ENCODE measurements at regions not wholly inside any gene's neighbourhood (a gene's known extent, or its start where the extent isn't known, plus 50 kb on each side); places are given as distances from the start of the nearest gene placed in this dataset.
"Not testable (repeated sequence)": the region's sequence is repeated elsewhere in the genome, so short reads cannot be mapped to it uniquely, and the experiment has no call there.

DNA sequence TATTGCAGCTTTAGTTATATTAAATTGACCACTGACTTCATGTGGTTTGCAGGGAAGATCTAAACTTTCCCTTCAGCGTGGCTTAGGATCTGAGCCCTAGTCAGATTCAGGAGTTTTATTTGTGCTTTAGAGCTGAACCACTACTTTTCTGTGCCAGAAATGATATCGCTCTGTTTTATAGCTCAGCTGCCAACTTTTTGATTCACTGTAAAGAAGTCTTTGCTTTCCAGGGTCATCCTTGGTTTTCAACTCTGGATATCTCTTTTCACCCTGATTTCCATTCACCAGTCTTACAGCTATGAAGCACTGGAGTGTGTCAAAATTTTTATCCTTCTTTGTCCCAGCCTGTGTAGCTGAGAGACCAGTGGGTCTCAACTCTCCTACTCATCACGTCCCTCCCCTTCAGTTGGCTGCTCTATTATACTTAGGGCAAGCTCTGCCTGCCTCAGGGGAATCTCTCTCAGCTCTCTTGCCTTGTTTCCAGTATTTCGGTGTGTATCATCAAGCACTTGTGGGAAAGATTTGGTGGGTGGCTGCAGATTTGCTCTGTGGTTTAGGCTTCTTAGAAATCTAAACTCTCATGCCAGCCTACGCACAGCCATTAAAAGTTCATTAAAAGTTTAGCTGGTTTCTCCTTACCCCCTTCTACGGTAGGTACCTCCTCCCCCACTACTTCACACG, 425.5 kb downstream of the TENT5A start:
- no peak for DNase-seq

DNA sequence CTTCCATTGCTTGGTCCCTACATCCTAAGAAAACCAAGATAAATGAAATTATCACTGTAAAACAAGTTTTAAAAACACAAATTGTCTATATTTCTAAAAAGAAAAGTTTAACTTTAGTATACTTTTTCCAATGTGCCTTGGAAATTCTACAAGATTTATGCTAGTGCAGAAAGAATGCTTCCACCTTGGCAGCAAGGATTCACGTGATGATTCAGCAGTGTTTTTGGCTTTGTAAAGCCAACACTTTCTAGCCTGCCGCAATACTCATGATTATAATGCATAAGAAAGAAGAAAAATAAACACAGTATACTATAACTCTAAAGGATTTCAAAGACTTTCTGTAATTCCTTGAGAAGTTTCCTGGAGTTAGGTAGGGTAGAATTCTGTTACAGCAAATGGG, 442.7 kb downstream of the TENT5A start:
- DNase-seq: no peak

DNA sequence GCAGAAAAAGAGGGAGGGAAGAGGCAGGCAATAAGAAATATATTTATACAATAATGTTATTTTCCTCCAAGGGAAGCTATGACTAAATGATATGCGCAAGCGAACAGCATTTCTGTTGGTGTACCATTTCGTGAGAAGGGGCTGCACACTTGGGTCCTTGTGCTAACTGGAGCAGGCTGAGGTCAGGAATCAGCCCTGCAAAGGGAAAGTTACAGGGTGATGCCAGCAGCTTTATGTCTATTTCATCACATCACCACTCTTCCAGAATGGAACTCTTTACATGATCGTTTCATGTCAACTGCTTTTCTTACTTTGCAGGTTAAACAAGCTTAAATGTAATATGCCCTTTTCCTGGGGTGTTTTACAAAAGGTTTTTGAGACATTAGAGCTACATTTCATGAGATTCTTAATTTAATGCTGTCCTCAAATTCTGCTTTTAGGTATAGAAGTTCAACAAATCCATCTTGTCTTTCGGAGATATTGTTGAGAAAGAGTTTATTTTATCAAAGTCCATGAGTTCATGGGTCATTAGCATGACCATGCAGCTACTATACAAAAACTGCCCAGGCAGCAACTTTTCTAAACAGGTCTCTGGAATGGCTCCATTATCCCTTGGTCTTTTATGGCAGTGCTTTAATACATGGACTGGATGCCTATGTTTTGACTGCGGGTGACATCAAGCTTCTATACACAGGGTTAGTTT, 443.8 kb downstream of the TENT5A start:
- DNase-seq: no peak

DNA sequence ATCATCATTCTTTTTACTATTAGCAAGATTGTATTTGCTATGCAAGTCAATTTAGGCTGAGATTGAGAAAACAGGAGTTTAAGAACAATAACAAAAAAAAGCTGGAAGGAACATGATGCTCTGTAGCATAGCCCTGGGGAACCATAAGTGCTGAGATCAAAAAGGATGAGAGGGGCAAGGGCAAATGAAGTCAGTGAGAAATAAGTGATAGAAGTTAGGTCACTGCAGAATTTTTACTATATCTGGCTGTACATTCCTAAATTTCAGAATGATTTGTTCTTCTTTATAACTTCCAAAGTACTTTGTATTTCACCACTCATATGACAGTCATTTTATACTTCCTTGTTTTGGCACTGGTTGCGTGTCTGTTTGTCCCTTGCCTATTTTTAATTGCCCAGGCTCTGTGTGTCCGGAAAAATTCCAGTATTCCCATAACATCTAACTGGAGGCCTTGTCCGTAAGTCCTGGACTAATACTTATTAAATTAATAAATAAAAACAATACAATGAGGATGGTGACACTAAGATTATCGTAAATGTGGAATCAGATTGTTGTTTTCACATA, 444.7 kb downstream of the TENT5A start:
- no peak for DNase-seq

DNA sequence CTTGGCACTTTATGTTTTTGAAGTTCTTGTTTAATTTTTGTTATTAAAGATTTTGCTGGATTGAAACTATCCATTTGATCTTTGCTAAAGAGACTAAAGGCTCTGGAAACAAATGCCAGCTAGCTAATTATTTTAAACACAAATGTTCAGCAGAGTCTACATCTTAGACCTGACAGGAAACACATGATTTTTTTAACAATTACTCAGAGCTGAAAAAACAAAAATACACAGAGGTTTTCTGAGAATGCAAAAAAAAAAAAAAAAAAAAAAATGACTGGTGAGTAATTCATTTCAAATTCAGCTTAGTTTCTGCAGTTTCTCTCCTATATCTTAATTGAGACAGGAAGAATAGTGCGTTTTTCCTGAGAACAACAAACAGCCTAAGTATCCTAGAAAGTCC, 448.0 kb downstream of the TENT5A start:
- DNase-seq: no peak

DNA sequence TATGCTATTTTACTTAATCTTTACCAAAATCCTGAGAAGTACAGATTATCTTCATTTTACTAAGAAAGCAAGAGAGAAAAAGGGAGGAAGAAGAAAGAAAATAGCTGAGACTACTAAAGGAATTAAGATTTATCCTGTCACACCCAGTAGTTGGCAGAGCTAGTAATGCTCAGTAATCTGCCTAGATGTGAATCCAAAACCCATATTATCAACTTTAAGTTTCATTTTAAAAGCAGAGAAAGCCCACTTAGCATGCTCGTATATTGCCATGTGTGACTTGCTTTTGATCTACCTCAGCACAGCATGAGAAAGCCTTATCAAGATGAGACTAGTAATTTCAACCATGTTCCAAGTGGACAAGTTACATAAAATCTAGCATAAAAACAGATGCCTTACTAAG, 451.5 kb downstream of the TENT5A start:
- DNase-seq: no peak

DNA sequence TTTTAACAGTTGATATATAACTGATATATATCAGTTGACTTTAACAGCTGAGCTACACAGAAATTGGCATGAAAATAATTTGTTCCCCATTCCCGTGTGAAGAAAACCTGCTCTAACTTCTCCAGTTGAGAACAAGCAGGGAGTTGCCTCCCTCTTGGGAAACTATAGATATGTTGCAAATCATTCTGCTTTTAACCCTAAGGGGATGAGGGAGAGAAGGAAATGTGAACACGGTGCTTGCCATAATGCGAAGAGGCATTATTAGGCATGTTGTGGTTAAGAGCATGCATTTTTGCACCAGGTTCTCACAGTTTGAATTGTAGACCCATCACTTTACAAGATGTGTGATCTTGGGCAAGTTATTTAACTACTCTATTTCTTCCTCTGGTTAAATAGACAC, 453.7 kb downstream of the TENT5A start:
- DNase-seq: no peak

DNA sequence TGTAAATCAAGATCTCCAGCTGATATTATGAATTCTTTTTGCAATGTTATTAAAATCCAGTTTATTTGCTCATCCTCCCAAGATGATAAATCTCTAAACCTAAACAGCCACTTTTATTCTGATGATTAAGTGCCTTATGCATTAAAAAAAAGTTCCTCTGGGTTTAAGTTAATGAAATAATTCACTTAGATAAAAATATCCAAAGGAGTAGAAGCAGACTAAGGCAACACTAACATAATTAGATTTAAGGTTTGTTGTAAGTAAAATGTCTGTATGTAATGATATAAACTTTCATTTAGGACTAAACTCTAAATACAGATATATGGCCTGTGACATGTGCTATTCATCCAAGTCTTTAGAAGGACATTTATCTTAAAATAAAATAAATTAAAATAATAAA, 457.2 kb downstream of the TENT5A start:
- DNase-seq: no peak

DNA sequence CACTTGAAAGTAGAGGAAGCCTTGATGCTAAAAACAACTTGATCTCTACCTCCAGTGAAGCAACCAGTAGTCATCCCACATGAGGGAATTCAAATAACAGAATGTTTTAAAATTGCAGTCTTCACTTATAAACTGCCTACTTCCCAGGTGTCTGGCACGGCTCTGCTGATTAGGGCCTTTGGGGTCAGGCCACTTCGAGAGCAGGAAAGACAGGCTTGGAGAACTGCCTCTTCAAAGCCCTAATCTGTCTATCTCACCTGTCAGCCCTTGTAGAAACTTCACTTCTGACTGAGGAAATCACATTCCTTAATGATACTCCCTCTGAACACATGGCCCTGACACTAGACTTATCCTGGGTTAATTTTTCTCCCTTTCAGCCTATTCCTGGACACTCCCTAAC, 458.6 kb downstream of the TENT5A start:
- DNase-seq: no peak

DNA sequence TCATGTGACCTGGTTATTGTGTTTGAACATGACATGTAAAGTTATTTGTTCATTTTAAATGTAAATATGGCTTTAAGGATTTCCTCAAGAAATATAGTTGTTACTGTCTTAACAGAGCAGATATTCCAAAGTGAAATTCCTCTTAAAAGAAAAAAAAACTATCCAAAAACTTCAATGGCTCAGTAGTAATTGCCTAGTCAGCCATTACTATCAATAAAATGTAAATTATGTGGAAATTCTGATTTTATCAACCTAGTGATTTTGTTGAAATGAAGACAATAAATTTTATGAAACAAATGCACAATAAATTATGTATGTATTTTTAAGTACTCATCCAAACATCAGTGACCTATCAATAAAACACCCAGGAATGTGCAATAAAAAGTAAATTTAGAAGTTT, 463.3 kb downstream of the TENT5A start:
- no peak for DNase-seq

DNA sequence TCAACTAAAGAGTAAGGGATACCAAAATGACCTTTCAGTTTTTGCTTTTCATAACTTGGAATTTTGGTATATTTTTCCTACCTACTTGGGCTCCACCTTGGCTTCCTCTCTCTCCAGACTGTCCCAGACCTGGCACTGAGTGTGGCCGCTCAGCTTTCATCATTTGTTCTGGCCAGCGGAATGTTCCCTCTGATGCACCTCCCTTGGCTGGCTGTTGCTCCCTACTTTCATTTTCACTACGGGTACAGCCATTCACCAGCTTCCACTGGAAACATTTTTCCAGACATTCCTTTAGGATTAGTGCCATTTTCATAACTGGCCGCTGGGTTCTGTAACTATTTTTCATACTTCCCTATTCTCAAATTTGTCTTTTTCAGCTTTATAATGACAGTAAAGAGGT, 487.4 kb downstream of the TENT5A start:
- no peak for DNase-seq

DNA sequence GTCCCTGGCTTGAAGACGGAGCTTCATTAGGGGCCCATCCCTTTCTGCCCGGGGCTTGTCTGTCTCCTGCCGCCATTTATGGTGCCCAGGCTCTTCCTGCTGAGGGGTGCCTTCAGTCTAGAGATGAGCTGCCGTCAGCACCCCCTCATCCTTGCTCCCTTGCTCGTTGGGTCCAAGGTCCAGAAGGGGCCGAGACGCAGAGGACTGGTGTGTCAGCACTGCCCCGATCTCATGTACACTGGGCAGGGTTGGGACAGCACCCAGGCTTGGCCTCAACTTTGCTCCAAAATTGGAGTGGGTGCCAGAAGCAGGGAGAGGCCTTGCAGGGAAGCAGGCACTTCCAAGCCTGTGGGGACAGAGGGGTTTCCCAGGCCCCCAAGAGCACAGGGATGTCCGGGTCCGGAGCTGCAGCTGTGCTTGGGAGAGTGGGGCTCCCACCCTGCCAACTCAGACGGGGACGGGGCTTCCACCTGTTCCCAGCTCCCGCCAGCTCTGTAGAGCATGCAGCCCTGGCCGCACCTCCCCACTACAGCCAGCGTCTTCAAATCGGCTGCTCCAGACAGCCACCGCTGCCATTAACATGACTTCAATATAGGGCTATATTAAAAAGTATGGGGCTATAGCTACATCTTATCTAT, 488.8 kb downstream of the TENT5A start:
- DNase-seq: no peak

DNA sequence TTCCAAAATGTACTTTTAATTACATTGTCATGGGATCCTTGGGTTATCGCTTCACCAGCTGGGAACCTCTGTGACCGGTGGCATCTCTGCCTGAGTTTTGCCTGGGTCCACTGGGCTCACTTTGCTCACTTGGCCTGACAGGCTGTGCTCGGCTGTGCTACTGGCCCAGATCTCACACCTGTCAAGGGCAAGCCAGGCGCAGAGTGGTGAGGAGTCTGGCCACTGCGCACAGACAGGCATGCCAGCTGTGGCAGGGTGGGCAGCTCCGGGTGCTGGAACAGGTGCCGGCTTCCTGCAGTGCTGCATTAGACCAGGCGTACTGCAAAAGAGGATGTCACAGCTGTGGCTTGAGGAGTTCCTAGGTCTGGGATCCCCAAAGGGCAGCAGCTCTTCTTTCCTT, 489.8 kb downstream of the TENT5A start:
- no peak for DNase-seq

DNA sequence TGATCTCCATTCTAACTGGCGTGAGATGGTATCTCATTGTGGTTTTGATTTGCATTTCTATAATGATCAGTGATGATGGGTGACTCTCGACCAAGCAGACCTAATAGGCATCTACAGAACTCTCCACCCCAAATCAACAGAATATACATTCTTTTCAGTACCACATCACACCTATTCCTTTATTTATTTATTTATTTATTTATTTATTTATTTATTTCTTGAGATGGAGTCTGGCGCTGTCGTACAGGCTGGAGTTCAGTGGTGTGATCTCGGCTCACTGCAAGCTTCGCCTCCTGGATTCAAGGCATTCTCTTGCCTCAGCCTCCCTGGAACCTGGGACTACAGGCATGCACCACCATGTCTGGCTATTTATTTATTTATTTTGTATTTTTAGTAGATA, 496.3 kb downstream of the TENT5A start:
- not testable (repeated sequence) for DNase-seq

DNA sequence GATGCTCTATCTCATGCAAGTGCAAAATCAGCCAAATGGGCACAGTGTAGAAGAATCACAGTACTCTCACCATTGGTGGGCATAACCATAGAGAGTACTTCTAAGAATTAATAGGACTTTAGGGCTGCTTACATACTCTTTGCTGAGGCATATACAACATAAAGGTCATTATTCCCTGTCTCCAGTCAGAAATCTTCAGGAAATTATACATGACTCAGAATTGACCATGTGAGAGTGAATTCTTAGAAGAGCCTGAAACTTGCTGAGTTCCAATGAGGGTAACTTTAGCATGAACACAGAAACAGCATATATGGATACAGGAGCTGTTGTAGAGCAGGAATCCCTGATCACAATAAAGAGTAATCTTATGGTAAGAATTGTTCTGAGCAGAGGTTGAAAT, 498.7 kb downstream of the TENT5A start:
- DNase-seq: no peak

DNA sequence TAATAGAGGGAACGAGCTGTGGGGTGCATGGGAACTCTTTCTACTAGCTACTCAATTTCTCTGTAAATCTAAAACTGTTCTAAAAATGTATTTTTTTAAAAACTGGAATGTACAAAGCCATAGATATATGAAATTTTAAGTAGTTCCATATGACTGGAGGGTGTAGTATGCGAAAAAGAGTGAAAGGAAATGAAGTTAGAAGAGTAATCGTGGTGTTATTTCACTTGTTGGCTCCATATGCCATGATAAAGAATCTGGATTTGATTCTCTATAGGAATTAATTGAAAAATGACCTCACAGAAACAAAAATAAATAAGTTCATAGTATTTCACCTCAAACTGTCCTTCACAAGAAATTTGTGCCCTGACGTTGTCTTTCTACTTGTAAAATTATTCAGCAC, 500.2 kb downstream of the TENT5A start:
- DNase-seq: no peak

DNA sequence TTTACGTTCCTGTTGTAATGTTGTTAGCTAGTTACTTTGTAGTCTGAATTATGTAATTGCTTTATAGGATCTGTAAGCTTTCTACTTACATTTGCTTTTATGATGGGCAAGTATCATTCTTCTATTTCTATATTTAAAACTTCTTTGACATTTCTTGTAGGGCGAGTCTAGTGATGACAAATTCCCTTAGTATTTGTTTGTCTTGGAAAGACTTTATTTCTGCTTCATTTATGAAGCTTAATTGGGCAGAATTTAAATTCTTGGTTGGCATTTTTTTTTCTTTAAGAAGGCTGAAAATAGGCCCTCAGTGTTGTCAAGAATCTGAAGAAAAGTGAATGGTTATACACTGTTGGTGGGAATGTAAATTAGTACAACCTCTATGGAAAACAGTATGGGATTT, 506.3 kb downstream of the TENT5A start:
- DNase-seq: no peak

DNA sequence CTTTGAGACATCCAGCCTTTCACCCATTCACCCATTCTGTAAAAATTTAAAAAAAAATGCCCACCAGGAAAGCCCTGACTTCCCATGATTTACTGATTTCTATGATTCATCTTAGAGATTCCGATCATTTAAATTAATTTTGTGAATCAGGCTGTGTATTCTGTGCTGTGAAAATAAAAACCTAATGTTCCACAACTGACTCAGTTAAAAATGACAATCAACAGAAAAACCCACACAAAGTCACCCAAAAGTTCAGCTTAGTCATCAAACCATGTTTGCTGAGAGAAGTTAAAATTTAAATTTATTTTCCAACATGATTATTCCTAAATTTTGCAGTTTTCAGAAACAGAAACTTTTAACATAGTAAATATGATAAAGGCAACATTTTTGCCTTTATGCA, 509.9 kb downstream of the TENT5A start:
- no peak for DNase-seq

DNA sequence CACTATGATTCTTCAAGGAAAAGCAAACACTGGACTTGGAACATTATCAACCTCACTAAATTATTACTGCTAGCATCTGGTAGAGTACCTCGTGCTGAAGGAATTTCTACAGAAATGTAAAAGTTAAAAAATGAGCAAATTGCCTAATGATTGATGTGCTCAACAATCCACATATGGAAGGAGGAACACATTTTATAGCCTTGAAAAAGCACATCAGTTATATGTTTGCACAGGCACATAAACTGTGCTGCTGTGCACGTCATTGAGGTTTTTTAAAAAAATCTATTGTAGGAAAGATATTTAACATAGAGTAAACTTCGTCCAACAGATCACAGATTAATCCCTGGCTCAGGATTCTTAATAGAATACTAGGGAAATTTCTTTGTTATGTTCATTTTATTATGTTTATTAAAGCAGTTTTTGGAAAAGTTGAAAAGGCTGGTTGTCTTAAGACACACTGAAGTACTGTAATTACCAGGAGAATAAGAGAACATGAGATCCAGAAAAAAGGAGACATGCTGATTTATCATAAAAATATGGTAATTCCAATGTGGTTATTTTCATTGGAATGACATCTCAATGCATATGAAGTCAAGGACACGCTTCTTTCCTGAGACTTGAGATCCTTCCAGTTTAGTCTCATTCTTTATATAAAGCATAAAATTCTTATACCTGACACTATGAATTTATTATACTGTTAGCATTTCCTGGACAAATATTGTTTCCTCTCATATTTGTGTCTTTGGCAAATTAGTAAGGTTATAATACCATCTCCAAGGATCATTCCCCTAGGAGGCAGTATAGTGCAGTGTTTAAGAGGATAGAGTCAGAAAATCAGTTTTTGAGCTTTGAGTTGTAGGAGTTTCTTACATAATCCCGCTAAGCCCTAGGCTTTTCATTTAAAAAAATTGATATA, 511.1 kb downstream of the TENT5A start:
- DNase-seq: no peak

DNA sequence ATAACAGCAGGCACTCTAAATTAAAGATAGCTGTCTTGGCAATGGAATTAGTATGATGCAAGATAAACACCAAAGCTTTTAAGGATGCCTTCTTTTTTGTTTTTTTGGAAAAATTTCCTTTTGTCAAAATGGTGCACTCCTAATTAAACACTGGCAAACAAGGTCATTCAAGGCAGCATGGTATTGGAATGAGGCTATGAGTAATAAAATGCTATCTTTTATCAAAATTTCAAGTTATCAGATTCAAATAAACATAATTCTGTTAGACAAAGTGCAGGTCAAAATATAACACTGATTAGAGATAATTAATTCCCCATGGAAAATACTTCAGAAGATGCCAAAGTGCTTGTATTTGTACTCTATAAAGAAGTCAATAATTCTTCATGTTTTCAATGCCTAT, 514.1 kb downstream of the TENT5A start:
- DNase-seq: no peak

DNA sequence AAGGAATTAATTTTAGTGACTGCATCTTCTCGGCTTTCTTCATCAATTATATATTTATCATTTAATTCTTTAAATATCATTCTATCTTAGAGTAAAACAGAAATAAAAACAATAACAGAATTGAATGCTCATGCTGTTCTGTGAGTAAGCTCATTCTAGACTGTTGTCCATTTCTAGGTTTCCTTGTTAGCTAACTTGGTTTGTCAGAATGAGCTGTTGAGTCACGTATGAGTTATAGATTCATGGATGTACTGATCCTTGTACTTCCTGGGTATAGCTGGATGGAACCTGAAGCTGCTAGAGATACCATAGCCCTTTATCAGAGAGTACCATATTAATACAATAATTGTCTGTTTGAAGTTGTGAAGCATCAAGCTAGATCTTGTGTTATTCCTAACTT, 515.3 kb downstream of the TENT5A start:
- DNase-seq: no peak

DNA sequence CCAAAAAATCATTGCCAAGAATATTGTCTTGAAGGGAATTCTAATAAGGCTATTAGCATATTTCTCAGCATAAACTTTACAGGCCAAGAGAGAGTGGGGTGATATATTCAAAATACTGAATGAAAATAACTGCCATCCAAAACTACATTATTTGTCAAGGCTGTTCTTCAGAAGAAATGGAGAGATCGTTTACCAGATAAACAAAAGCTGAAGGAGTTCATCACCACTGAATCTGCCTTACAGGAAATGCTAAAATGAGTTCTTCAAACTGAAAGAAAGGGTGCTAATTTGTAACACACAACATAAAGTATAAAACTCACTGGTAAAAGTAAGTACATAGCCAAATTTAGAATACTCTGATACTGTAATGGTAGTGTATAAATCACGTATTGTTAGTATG, 517.0 kb downstream of the TENT5A start:
- DNase-seq: no peak

DNA sequence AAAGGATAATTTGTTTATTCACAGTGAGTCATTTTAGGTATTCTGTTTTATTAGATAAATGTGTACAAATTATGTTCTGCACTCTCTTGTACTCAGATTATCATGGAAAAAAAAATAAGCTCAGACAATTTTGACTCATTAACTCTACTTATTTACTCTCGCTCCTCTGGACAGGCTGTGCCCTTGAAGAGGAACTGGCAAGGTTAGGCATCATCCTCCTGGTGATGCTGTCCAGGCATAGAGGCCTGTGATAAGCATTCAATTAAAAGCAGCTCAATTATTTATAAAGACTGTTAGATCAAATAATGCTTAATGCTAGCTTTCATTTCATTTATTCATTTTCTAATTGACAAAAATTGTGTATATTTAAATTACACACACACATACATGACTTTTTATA, 518.5 kb downstream of the TENT5A start:
- no peak for DNase-seq
